Sigmoid colon (tissue), 6 donors: ENCODE measurements at regions not wholly inside any gene's neighbourhood (a gene's known extent, or its start where the extent isn't known, plus 50 kb on each side); places are given as distances from the start of the nearest gene placed in this dataset.

Experiments
- DNase-seq: peaks from one replicate; pipeline ENCODE4 v3.0.0-alpha.2; 2019
- H3K27ac ChIP-seq, 4 donors: fragments of 200-600 bp; sonication (generic); one replicate each; pipeline ENCODE4 v1.5.1; 2016 to 2019; ENCODE audit warnings: mild to moderate bottlenecking in 1 of 4
- H3K27me3 ChIP-seq, 3 donors: fragments of 200-600 bp; sonication (generic); one replicate each; pipeline ENCODE4 v1.5.1; 2019; ENCODE audit warnings: mild to moderate bottlenecking in 1 of 3
- H3K36me3 ChIP-seq, 4 donors: fragments of 200-600 bp; sonication (generic); one replicate each; pipeline ENCODE4 v1.5.1; 2016 to 2019
- H3K4me1 ChIP-seq, 4 donors: fragments of 200-600 bp; sonication (generic); one replicate each; pipeline ENCODE4 v1.5.1; 2017 to 2019
- H3K4me3 ChIP-seq, 4 donors: fragments of 200-600 bp; sonication (generic); one replicate each; pipeline ENCODE4 v1.5.1; 2017 to 2019; ENCODE audit warnings: mild to moderate bottlenecking in 2 of 4, moderate library complexity in 1 of 4
- H3K9me3 ChIP-seq, 4 donors: fragments of 200-600 bp in 3 of 4; sonication (generic) in 3 of 4; one replicate each; pipeline versions ENCODE4 v1.5.1 to v1.6.1; 2013 to 2019
- CTCF ChIP-seq, 4 experiments: fragments of 450-650 bp in 3 of 4; fragments of 200-600 bp in 1 of 4; IDR thresholded peaks; one replicate each; pipeline ENCODE4 v1.5.1; 2016 to 2019; ENCODE audit warnings: antibody characterized with exemption in 4 of 4, mild to moderate bottlenecking in 3 of 4, moderate library complexity in 2 of 4
- EP300 ChIP-seq, 4 donors: sonication (generic); formaldehyde crosslinking; IDR thresholded peaks; one replicate each; pipeline ENCODE4 v1.6.1; 2017; ENCODE audit warnings: antibody characterized with exemption in 4 of 4
- POLR2A ChIP-seq, 2 donors: fragments of 450-650 bp; IDR thresholded peaks; one replicate each; pipeline ENCODE4 v1.6.1; 2016; ENCODE audit warnings: antibody characterized with exemption in 2 of 2, mild to moderate bottlenecking in 2 of 2, moderate library complexity in 2 of 2
- POLR2AphosphoS5 ChIP-seq, 4 donors: sonication (generic); formaldehyde crosslinking; IDR thresholded peaks; one replicate each; pipeline ENCODE4 v1.6.1; 2017; ENCODE audit warnings: antibody characterized with exemption in 4 of 4
- WGBS, 2 donors: extraction: QIAGEN DNeasy Blood & Tissue Kit; methylation state at CpG; one replicate each; pipeline ENCODE4 v1.1.7; 2013; 5-methylcytosine and 5-hydroxymethylcytosine counted together
- intact Hi-C: fragments of 100-400 bp; cut with DNase I; formaldehyde crosslinking; loops from one replicate; pipeline ENCODE4 v1.15.1; 2023
- donor health status: healthy with polysubstance abuse.
- donor health status: healthy.

- no peaks in the 10 kb centered on the region for H3K36me3 ChIP-seq
- no peak for TF ChIP-seq POLR2AphosphoS5 (IDR thresholded peaks at IDR 0.05)
- DNase-seq = no peak
- no peaks in the 10 kb centered on the region for H3K4me1 ChIP-seq
- no peak overlapping the region for H3K4me3 ChIP-seq
- H3K9me3 ChIP-seq = peaks cover 0 to 5% (median 0%) of the 10 kb centered on the region in 4 donors
- intact Hi-C loops = no loop called here
- no peak overlapping the region for H3K27ac ChIP-seq
- WGBS, 2 donors = 70 to 84% methylated on average over 12 of the region's 12 CpGs
- peaks cover 0 to 25% (median 21%) of the 10 kb centered on the region in 3 donors for H3K27me3 ChIP-seq
Measured at GRCh38 chr2:120670371-120670770, 65.3 kb upstream of the GLI2 start.

GRCh38 chr2:120670771-120671480, 64.7 kb upstream of the GLI2 start:
- TF ChIP-seq CTCF (IDR thresholded peaks at IDR 0.05) (no peak), POLR2AphosphoS5 (IDR thresholded peaks at IDR 0.05) (no peak), EP300 (IDR thresholded peaks at IDR 0.05) (no peak), POLR2A (IDR thresholded peaks at IDR 0.05) (no peak)
- Histone ChIP-seq H3K9me3 (peaks cover 0 to 5% (median 0%) of the 10 kb centered on the region in 4 donors), H3K4me1 (no peaks in the 10 kb centered on the region), H3K4me3 (no peak overlapping the region), H3K27ac (no peak overlapping the region), H3K36me3 (no peaks in the 10 kb centered on the region), H3K27me3 (peaks cover 0 to 31% (median 21%) of the 10 kb centered on the region in 3 donors)
- intact Hi-C loops = no loop called here
- 57 to 77% methylated on average over 16 of the region's 16 CpGs for WGBS, 2 donors
- DNase-seq = peak; percentile 50

GRCh38 chr2:120672526-120673204, 63.0 kb upstream of the GLI2 start:
- 71 to 84% methylated on average over 16 of the region's 16 CpGs for WGBS, 2 donors
- DNase-seq = peak; percentile 56
- H3K9me3 ChIP-seq = no peaks in the 10 kb centered on the region
- H3K4me1 ChIP-seq = no peaks in the 10 kb centered on the region
- H3K27ac ChIP-seq = no peak overlapping the region
- intact Hi-C loops = no loop called here
- TF ChIP-seq POLR2A (IDR thresholded peaks at IDR 0.05) (no peak), EP300 (IDR thresholded peaks at IDR 0.05) (no peak), POLR2AphosphoS5 (IDR thresholded peaks at IDR 0.05) (no peak), CTCF (IDR thresholded peaks at IDR 0.05) (no peak)
- H3K4me3 ChIP-seq = no peak overlapping the region
- peaks cover 0 to 31% (median 21%) of the 10 kb centered on the region in 3 donors for H3K27me3 ChIP-seq
- H3K36me3 ChIP-seq = no peaks in the 10 kb centered on the region

- Histone ChIP-seq H3K36me3 (no peaks in the 10 kb centered on the region), H3K27ac (no peak overlapping the region), H3K9me3 (no peaks in the 10 kb centered on the region), H3K4me3 (no peak overlapping the region), H3K27me3 (peaks cover 0 to 31% (median 21%) of the 10 kb centered on the region in 3 donors), H3K4me1 (peaks cover 0 to 1% (median 0%) of the 10 kb centered on the region in 4 donors)
- intact Hi-C loops = no loop called here
- TF ChIP-seq POLR2A (IDR thresholded peaks at IDR 0.05) (no peak), EP300 (IDR thresholded peaks at IDR 0.05) (no peak), POLR2AphosphoS5 (IDR thresholded peaks at IDR 0.05) (no peak), CTCF (IDR thresholded peaks at IDR 0.05) (no peak)
- no peak for DNase-seq
- 82 to 88% methylated on average over 9 of the region's 9 CpGs for WGBS, 2 donors
Measured at GRCh38 chr2:120673205-120673550, 62.5 kb upstream of the GLI2 start.

GRCh38 chr2:120673571-120674061, 62.1 kb upstream of the GLI2 start:
- peak; percentile 55 for DNase-seq
- no peaks in the 10 kb centered on the region for H3K9me3 ChIP-seq
- peaks cover 0 to 31% (median 21%) of the 10 kb centered on the region in 3 donors for H3K27me3 ChIP-seq
- H3K27ac ChIP-seq = no peak overlapping the region
- WGBS, 2 donors = 86 to 88% methylated on average over 13 of the region's 13 CpGs
- peaks cover 0 to 4% (median 0%) of the 10 kb centered on the region in 4 donors for H3K4me1 ChIP-seq
- TF ChIP-seq EP300 (IDR thresholded peaks at IDR 0.05) (no peak), POLR2AphosphoS5 (IDR thresholded peaks at IDR 0.05) (no peak), POLR2A (IDR thresholded peaks at IDR 0.05) (no peak), CTCF (IDR thresholded peaks at IDR 0.05) (no peak)
- no peak overlapping the region for H3K4me3 ChIP-seq
- intact Hi-C loops = no loop called here
- no peaks in the 10 kb centered on the region for H3K36me3 ChIP-seq
